HepG2 (cell line): ENCODE measurements at regions not wholly inside any gene's neighbourhood (a gene's known extent, or its start where the extent isn't known, plus 50 kb on each side); places are given as distances from the start of the nearest gene placed in this dataset.

Experiments used
- ATAC-seq: fragments of 200-7000 bp; cut with Tn5 transposase; 3 replicates; pipeline ENCODE4 v1.9.1; 2020; ENCODE audit warnings: mild to moderate bottlenecking, moderate library complexity
- BruUV-seq: library from RNA; stranded (reverse); fragments of 400-500 nt; replicated peaks from 2 replicates; lab custom pipeline; 2021; lab: Mats Ljungman, UMichigan
- CTCF ChIA-PET: fragments of 300-600 bp; formaldehyde crosslinking; extraction: SDS; loops from one replicate; lab custom pipeline; 2021; ENCODE audit warnings: low total read pairs, inconsistent platforms, low intra/inter-chr PET ratio; lab: Yijun Ruan, JAX
- POLR2A ChIA-PET: fragments of 350-600 bp; sonication (Branson Sonifier 250); formaldehyde crosslinking; loops from one replicate; lab custom pipeline; 2020; ENCODE audit warnings: antibody characterized with exemption, inconsistent platforms; lab: Yijun Ruan, JAX
- DNase-seq: peaks from one replicate; pipeline ENCODE4 v3.0.0-alpha.2; 2015; ENCODE audit warnings: low spot score
- FAIRE-seq: peaks from 3 replicates; lab custom pipeline; 2011; peaks lifted over from hg19 to GRCh38; lab: Jason Lieb, UNC
- H2AFZ ChIP-seq: one replicate; pipeline ENCODE4 v1.6.1; 2011; ENCODE audit warnings: low read length, inconsistent platforms
- H3K27ac ChIP-seq: fragments of 300-600 bp; 3 replicates; pipeline ENCODE4 v1.8.0; 2011; ENCODE audit warnings: mixed run types, mild to moderate bottlenecking, mixed read lengths, low read length, inconsistent platforms; ENCODE audit not compliant: insufficient read depth; ENCODE audit errors: extremely low read length
- H3K27me3 ChIP-seq, 2 experiments: fragments of 200-600 bp in 1 of 2; 2 replicates in 1 of 2; 3 replicates in 1 of 2; pipeline versions ENCODE4 v1.6.0 to v1.8.0; 2011; ENCODE audit warnings: low read length in 2 of 2, mild to moderate bottlenecking in 2 of 2, moderate library complexity in 2 of 2, inconsistent platforms in 1 of 2; ENCODE audit not compliant: insufficient read depth in 2 of 2, control insufficient read depth in 1 of 2
- H3K36me3 ChIP-seq, 2 experiments: fragments of 200-600 bp in 1 of 2; replicated peaks in 1 of 2; 2 replicates in 1 of 2; 3 replicates in 1 of 2; pipeline versions ENCODE4 v1.5.1 to v1.8.0; 2011; ENCODE audit warnings: low read length in 2 of 2, inconsistent platforms in 1 of 2; ENCODE audit not compliant: insufficient read depth in 2 of 2, control insufficient read depth in 1 of 2
- H3K4me1 ChIP-seq: 2 replicates; pipeline ENCODE4 v1.5.1; 2012; ENCODE audit warnings: low read length, inconsistent platforms; ENCODE audit not compliant: insufficient read depth
- H3K4me2 ChIP-seq: 2 replicates; pipeline ENCODE4 v1.6.0; 2011; ENCODE audit warnings: low read depth, low read length, inconsistent platforms
- H3K4me3 ChIP-seq, 3 experiments: fragments of 200-600 bp in 1 of 3; sonication (generic), shearing (Covaris generic) in 1 of 3; replicated peaks in 1 of 3; 2 replicates each; pipeline ENCODE4 v1.5.1; 2011 to 2016; ENCODE audit warnings: low read length in 3 of 3, inconsistent platforms in 2 of 3, low read depth in 2 of 3, mild to moderate bottlenecking in 2 of 3, control low read depth in 1 of 3, mixed read lengths in 1 of 3; ENCODE audit not compliant: insufficient read depth in 1 of 3
- H3K79me2 ChIP-seq: one replicate; pipeline ENCODE4 v1.6.1; 2011; ENCODE audit warnings: low read length, inconsistent platforms; ENCODE audit not compliant: insufficient read depth
- H3K9ac ChIP-seq: 2 replicates; pipeline ENCODE4 v1.6.0; 2011; ENCODE audit warnings: mild to moderate bottlenecking, low read depth, low read length, inconsistent platforms; ENCODE audit not compliant: insufficient read depth
- H3K9me3 ChIP-seq: 2 replicates; pipeline ENCODE4 v1.5.1; 2012; ENCODE audit warnings: mild to moderate bottlenecking, low read length
- H4K20me1 ChIP-seq: 2 replicates; pipeline ENCODE4 v1.6.0; 2011; ENCODE audit warnings: inconsistent platforms, mild to moderate bottlenecking, low read length, moderate library complexity; ENCODE audit not compliant: insufficient read depth
- BRD4 ChIP-seq: sonication (generic); formaldehyde crosslinking; IDR thresholded peaks from 2 replicates; pipeline ENCODE4 v1.4.0; 2020; ENCODE audit warnings: missing genetic modification reagents
- KIAA2018 ChIP-seq: sonication (generic); formaldehyde crosslinking; IDR thresholded peaks from 2 replicates; pipeline ENCODE4 v1.5.0; 2020; ENCODE audit warnings: mild to moderate bottlenecking, missing genetic modification reagents, borderline replicate concordance
- MAFK ChIP-seq, 2 experiments: IDR thresholded peaks in 1 of 2; conservative IDR thresholded peaks in 1 of 2; 2 replicates each; pipeline ENCODE4 v1.6.1; 2011; ENCODE audit warnings: improper control_type of control experiment in 2 of 2, low read length in 2 of 2
- SALL1 ChIP-seq: sonication (generic); formaldehyde crosslinking; IDR thresholded peaks from 2 replicates; pipeline ENCODE4 v1.8.0; 2022; ENCODE audit warnings: mild to moderate bottlenecking, missing genetic modification reagents
- SRF ChIP-seq: IDR thresholded peaks from 2 replicates; pipeline ENCODE4 v1.6.1; 2011; ENCODE audit warnings: mild to moderate bottlenecking, low read depth, low read length, moderate library complexity
- SUZ12 ChIP-seq: fragments of 150-350 bp; IDR thresholded peaks from 2 replicates; pipeline ENCODE4 v1.6.1; 2014; ENCODE audit warnings: low read depth, low read length
- ZNF124 ChIP-seq: sonication (generic); formaldehyde crosslinking; IDR thresholded peaks from 2 replicates; pipeline ENCODE4 v1.4.0; 2020; ENCODE audit warnings: missing genetic modification reagents
- ZNF260 ChIP-seq: sonication (generic); formaldehyde crosslinking; IDR thresholded peaks from 2 replicates; pipeline ENCODE4 v1.4.0; 2020; ENCODE audit warnings: missing genetic modification reagents, low read depth, mild to moderate bottlenecking, borderline replicate concordance
- ZNF432 ChIP-seq: sonication (generic); formaldehyde crosslinking; IDR thresholded peaks from 2 replicates; pipeline ENCODE4 v1.5.0; 2020; ENCODE audit warnings: missing genetic modification reagents, mild to moderate bottlenecking, borderline replicate concordance
- ZNF607 ChIP-seq: sonication (generic); formaldehyde crosslinking; IDR thresholded peaks from 2 replicates; pipeline ENCODE4 v1.5.1; 2020; ENCODE audit warnings: missing genetic modification reagents, mild to moderate bottlenecking, borderline replicate concordance
- ZNF703 ChIP-seq: sonication (generic); formaldehyde crosslinking; IDR thresholded peaks from 2 replicates; pipeline ENCODE4 v1.5.1; 2020; ENCODE audit warnings: missing genetic modification reagents, mild to moderate bottlenecking, moderate library complexity, borderline replicate concordance
- WGBS: methylation state at CpG from one replicate; pipeline ENCODE4 v1.1.6; 2017; ENCODE audit warnings: low lambda C conversion rate; 5-methylcytosine and 5-hydroxymethylcytosine counted together
- in situ Hi-C: cut with HindIII; loops from 2 replicates; pipeline ENCODE4 v1.10.0; 2017; ENCODE audit warnings: low pct_unique_long_range_greater_than_20kb; ENCODE audit not compliant: extremely low pct_ligation_motif_present
- intact Hi-C: fragments of 100-400 bp; cut with micrococcal nuclease; formaldehyde crosslinking; loops from one replicate; pipeline ENCODE4 v1.10.0; 2022; ENCODE audit not compliant: unreplicated experiment

GRCh38 chr5:58330781-58331180 is 129.1 kb downstream of the PLK2 start:
- no peak for ATAC-seq
- Histone ChIP-seq H3K4me1 (no peaks in the 10 kb centered on the region), H3K27ac (no peak overlapping the region), H3K4me3 (no peak overlapping the region), H3K9me3 (no peaks in the 10 kb centered on the region)
- DNase-seq: no peak
- CTCF ChIA-PET: no interaction called here
- no peak for TF ChIP-seq SUZ12
- no peak for TF ChIP-seq ZNF703 (CRISPR knock-in tag)
- TF ChIP-seq ZNF260 (CRISPR knock-in tag): no peak
- no peak for TF ChIP-seq BRD4 (CRISPR knock-in tag)
- TF ChIP-seq KIAA2018 (CRISPR knock-in tag): no peak
- TF ChIP-seq ZNF124 (CRISPR knock-in tag): no peak
- TF ChIP-seq MAFK (conservative IDR thresholded peaks at IDR 0.05 in 1 of 2, IDR thresholded peaks at IDR 0.05 in 1 of 2; ENCODE audit: low read length in 2 of 2): no peak
- no peak for TF ChIP-seq SRF
- TF ChIP-seq ZNF607 (CRISPR knock-in tag): no peak
- TF ChIP-seq SALL1 (CRISPR knock-in tag): no peak
- TF ChIP-seq ZNF432: no peak
- TF ChIP-seq, all 625 proteins: peak for 0
- H3K79me2 ChIP-seq: no peaks in the 10 kb centered on the region
- H3K4me2 ChIP-seq: no peak overlapping the region
- H3K27me3 ChIP-seq: no peaks in the 10 kb centered on the region
- no peak overlapping the region for H2AFZ ChIP-seq
- H3K36me3 ChIP-seq: no peaks in the 10 kb centered on the region
- in situ Hi-C loops (no loop called here), intact Hi-C loops (no loop called here)
- WGBS: 7% methylated on average over 2 of the region's 2 CpGs
- H3K9ac ChIP-seq: no peak overlapping the region
- POLR2A ChIA-PET: no interaction called here
- BruUV-seq: no TSS peak
- FAIRE-seq: no peak
- H4K20me1 ChIP-seq: no peaks in the 10 kb centered on the region
